ENCODE measurements at regions not wholly inside any gene's neighbourhood (a gene's known extent, or its start where the extent isn't known, plus 50 kb on each side); places are given as distances from the start of the nearest gene placed in this dataset.

DNA sequence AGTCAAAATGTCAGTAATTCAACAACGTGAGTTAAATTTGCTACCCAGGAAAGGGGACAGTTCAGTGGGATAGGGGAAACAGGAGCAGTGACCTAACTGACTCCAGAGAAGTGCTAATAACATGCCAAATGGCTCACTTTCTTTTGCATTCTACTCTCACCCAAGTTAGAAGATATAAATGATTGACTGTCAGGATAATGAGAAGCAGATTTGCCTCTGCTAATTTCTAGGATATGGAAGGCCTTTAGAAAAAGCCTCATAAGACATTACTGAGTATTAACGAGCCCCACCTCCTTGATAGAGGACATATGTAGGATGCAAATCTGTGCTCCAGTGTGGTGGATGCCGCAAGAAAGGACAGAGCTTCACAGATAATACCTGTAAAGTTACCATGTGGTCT is 318.6 kb upstream of the NT5C1B start:
- TF ChIP-seq, protein P1, sequence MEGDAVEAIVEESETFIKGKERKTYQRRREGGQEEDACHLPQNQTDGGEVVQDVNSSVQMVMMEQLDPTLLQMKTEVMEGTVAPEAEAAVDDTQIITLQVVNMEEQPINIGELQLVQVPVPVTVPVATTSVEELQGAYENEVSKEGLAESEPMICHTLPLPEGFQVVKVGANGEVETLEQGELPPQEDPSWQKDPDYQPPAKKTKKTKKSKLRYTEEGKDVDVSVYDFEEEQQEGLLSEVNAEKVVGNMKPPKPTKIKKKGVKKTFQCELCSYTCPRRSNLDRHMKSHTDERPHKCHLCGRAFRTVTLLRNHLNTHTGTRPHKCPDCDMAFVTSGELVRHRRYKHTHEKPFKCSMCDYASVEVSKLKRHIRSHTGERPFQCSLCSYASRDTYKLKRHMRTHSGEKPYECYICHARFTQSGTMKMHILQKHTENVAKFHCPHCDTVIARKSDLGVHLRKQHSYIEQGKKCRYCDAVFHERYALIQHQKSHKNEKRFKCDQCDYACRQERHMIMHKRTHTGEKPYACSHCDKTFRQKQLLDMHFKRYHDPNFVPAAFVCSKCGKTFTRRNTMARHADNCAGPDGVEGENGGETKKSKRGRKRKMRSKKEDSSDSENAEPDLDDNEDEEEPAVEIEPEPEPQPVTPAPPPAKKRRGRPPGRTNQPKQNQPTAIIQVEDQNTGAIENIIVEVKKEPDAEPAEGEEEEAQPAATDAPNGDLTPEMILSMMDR (IDR thresholded peaks at IDR 0.05; ENCODE audit: low read depth, low read length, missing control alignments) = no peak
- no peak for DNase-seq (ENCODE audit: low read depth)
- no peak overlapping the region for H3K4me3 ChIP-seq (ENCODE audit: low read depth, low read length)
- in situ Hi-C loops (cut with HindIII; ENCODE audit: low sequenced_read_pairs) = no loop called here

DNA sequence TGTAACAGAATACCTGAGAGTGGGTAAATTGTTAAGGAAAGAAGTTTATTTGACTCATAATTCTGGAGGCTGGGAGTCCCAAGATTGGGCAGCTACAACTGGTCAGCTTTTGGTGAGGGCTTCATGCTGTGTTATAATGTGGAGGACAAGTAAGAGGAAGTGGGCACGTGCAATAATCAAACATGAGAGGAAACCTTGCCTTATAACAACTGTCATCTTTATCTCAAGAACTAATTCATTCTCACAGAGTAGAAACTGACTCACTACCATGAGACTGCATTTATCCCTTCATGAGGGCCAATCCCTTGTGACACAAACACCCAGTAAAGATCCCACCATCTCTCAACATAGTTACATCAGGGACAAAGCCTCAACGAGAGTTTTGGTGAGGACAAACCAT is 318.1 kb upstream of the NT5C1B start:
- DNase-seq (ENCODE audit: low read depth) = no peak
- in situ Hi-C loops (cut with HindIII; ENCODE audit: low sequenced_read_pairs) = no loop called here
- H3K4me3 ChIP-seq (ENCODE audit: low read depth, low read length) = no peak overlapping the region

DNA sequence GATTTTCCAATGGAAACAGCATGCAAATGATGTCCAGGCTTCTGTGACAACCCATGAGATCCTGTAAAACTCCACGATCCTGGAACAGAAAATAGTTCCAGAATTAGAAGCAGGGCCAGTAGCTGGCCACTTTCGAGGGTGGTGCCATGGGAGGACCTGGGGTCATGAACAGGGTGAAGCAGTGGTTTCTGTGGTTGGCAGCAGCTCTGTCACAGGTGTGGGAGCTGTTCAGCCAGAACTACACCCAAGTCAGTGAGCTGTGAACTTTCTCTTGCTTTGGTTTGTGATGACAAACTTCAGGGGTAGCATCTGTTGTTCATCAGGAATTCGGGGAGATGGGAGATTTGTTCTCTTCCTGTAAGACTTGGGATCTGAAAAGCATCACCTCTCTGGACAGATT is 314.4 kb upstream of the NT5C1B start:
- in situ Hi-C loops (cut with HindIII; ENCODE audit: low sequenced_read_pairs) = no loop called here
- DNase-seq (ENCODE audit: low read depth) = no peak
- TF ChIP-seq, protein P1 (IDR thresholded peaks at IDR 0.05; ENCODE audit: low read depth, low read length, missing control alignments) = no peak
- no peak overlapping the region for H3K4me3 ChIP-seq (ENCODE audit: low read depth, low read length)

More for the DNA sequence above, 318.1 kb upstream of the NT5C1B start:
- TF ChIP-seq, protein P1 (IDR thresholded peaks at IDR 0.05; ENCODE audit: low read depth, low read length, missing control alignments) = no peak

DNA sequence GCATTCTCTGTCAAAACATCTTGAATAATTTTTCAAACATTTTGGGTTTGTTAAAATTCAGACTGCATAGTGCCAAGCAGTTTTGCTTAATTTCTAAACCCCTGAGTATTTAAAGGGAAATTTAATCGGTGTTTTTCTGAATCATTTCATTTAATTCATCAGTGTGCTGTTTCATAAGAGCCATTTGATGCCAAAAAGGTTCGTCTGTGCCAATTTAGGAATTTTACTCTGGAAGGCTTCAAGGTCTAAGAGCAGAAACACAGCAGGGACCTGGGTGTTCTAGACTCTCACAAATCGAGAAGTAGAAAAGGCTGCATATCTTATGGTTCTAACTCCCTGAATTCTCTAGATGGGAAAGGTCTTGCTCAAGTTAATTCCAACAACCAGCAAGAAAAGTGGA is 311.9 kb upstream of the NT5C1B start:
- no peak for DNase-seq (ENCODE audit: low read depth)
- in situ Hi-C loops (cut with HindIII; ENCODE audit: low sequenced_read_pairs) = no loop called here
- TF ChIP-seq, protein P1 (IDR thresholded peaks at IDR 0.05; ENCODE audit: low read depth, low read length, missing control alignments) = no peak
- H3K4me3 ChIP-seq (ENCODE audit: low read depth, low read length) = no peak overlapping the region

DNA sequence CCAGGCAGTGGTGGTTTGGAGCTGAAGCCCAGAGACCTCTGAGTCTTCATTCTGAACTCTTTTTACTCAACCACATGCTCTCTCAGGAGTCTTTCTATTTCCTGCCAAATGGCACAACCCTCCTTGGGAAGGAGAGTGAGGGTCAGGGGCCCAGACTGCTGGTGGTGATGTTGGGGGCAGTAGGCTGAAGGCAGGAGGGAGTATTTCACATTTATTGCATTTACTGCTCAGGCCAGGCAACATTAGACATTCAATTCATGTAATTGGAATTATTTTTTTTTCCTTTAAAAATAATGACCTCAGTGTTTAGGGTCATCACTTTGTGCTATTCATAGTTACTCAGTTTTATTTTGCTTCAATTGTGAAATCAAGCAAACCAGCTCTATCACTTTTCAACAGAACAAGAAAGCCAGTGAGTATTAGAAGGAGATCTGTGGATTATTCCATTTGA is 311.3 kb upstream of the NT5C1B start:
- in situ Hi-C loops (cut with HindIII; ENCODE audit: low sequenced_read_pairs) = no loop called here
- H3K4me3 ChIP-seq (ENCODE audit: low read depth, low read length) = no peak overlapping the region
- DNase-seq (ENCODE audit: low read depth) = no peak
- TF ChIP-seq, protein P1 (IDR thresholded peaks at IDR 0.05; ENCODE audit: low read depth, low read length, missing control alignments) = no peak

DNA sequence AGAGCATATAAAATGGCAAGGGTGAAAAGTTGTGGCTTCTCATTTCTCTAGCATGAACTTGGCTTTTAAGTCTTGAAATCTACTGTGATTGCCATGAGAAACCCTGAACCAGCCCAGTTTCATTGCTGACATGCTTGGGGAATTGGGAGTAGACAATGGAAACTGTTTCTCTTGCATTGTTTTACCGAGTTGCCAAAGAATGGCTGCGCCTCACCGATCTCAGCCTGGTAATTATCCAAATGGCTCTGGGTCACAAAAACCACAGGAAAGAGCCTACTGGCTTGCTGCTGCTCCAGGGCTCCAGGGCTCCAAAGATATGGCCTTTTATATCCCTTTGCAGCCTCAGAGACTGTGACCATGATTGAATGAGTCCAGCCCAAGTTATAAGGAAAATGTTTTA is 310.4 kb upstream of the NT5C1B start:
- DNase-seq (ENCODE audit: low read depth) = no peak
- H3K4me3 ChIP-seq (ENCODE audit: low read depth, low read length) = no peak overlapping the region
- TF ChIP-seq, protein P1 (IDR thresholded peaks at IDR 0.05; ENCODE audit: low read depth, low read length, missing control alignments) = no peak
- in situ Hi-C loops (cut with HindIII; ENCODE audit: low sequenced_read_pairs) = no loop called here

DNA sequence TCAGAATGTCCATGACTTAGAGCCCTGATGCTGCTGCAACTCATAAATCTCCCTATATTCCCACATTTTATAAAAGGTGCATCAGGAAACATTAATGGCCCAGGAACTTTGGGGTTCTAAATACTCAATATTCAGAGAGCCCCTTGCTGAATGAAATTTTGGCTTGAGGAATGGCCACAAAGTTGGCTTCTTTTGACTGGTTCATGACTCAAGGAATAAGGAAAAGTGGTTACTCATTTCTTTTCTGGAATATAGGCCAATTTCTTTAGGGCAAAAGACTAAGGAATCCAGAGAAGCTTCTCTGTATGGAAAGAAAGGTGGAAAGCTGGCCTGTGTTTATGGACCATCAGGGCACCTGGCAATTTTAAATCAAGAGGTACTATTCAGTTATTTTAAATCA is 308.9 kb upstream of the NT5C1B start:
- no peak overlapping the region for H3K4me3 ChIP-seq (ENCODE audit: low read depth, low read length)
- in situ Hi-C loops (cut with HindIII; ENCODE audit: low sequenced_read_pairs) = no loop called here
- TF ChIP-seq, protein P1 (IDR thresholded peaks at IDR 0.05; ENCODE audit: low read depth, low read length, missing control alignments) = no peak
- DNase-seq (ENCODE audit: low read depth) = no peak

All from astrocyte of the cerebellum (primary cell).